Naive thymus-derived CD4-positive, alpha-beta T cell (primary cell): ENCODE measurements at regions not wholly inside any gene's neighbourhood (a gene's known extent, or its start where the extent isn't known, plus 50 kb on each side); places are given as distances from the start of the nearest gene placed in this dataset.

ENCODE experiments used
- ATAC-seq: fragments of 150-1000 bp; cut with Tn5 transposase; 2 replicates; pipeline ENCODE4 v1.10.0; 2021; ENCODE audit warnings: mild to moderate bottlenecking, moderate library complexity
- CTCF ChIA-PET: fragments of 350-600 bp; sonication (Branson Sonifier 250); formaldehyde crosslinking; loops from one replicate; lab custom pipeline; 2021; ENCODE audit warnings: antibody characterized with exemption; lab: Charles Lee
- POLR2A ChIA-PET: fragments of 350-600 bp; sonication (Branson Sonifier 250); formaldehyde crosslinking; loops from one replicate; lab custom pipeline; 2021; ENCODE audit warnings: antibody characterized with exemption, inconsistent platforms; lab: Charles Lee
- DNase-seq, 9 donors: peaks; one replicate each; pipeline versions ENCODE4 v3.0.0 to v3.0.0-alpha.2; 2020 to 2022; ENCODE audit warnings: mixed read lengths in 1 of 9
- H3K27ac ChIP-seq: one replicate; pipeline ENCODE4 v1.7.0; 2013; ENCODE audit warnings: mild to moderate bottlenecking, low read depth, low read length, moderate library complexity
- H3K27me3 ChIP-seq, 2 donors: one replicate each; pipeline ENCODE4 v1.7.0; 2013; ENCODE audit warnings: low read length in 2 of 2, mild to moderate bottlenecking in 2 of 2, moderate library complexity in 2 of 2; ENCODE audit not compliant: control insufficient read depth in 2 of 2, insufficient read depth in 2 of 2
- H3K36me3 ChIP-seq, 3 experiments: 1 replicate in 2 of 3; 2 replicates in 1 of 3; pipeline ENCODE4 v1.7.0; 2013; ENCODE audit warnings: low read length in 3 of 3, mild to moderate bottlenecking in 3 of 3, moderate library complexity in 1 of 3; ENCODE audit not compliant: insufficient read depth in 3 of 3, control insufficient read depth in 2 of 3
- H3K4me1 ChIP-seq, 2 donors: one replicate each; pipeline ENCODE4 v1.7.0; 2013; ENCODE audit warnings: low read length in 2 of 2, mild to moderate bottlenecking in 2 of 2, moderate library complexity in 1 of 2; ENCODE audit not compliant: control insufficient read depth in 2 of 2, insufficient read depth in 2 of 2
- H3K4me3 ChIP-seq: 2 replicates; pipeline ENCODE4 v1.7.0; 2013; ENCODE audit warnings: mild to moderate bottlenecking, low read length
- H3K9me3 ChIP-seq, 3 experiments: 1 replicate in 2 of 3; 2 replicates in 1 of 3; pipeline ENCODE4 v1.7.0; 2013; ENCODE audit warnings: low read length in 3 of 3; ENCODE audit not compliant: control insufficient read depth in 2 of 3
- H3K27ac Mint-ChIP-seq, 9 donors: one replicate each; pipeline ENCODE4 v1.8.0; 2020 to 2022; ENCODE audit warnings: mixed read lengths in 9 of 9, mild to moderate bottlenecking in 8 of 9, moderate library complexity in 5 of 9, inconsistent platforms in 2 of 9
- H3K27me3 Mint-ChIP-seq, 5 donors: one replicate each; pipeline ENCODE4 v1.8.0; 2021 to 2022; ENCODE audit warnings: mixed read lengths in 5 of 5, mild to moderate bottlenecking in 1 of 5
- H3K36me3 Mint-ChIP-seq, 5 donors: one replicate each; pipeline ENCODE4 v1.8.0; 2020 to 2022; ENCODE audit warnings: mixed read lengths in 5 of 5, mild to moderate bottlenecking in 3 of 5, inconsistent platforms in 1 of 5
- H3K4me1 Mint-ChIP-seq, 7 donors: one replicate each; pipeline ENCODE4 v1.8.0; 2020 to 2022; ENCODE audit warnings: mixed read lengths in 7 of 7, mild to moderate bottlenecking in 3 of 7, inconsistent platforms in 1 of 7
- H3K4me3 Mint-ChIP-seq, 10 donors: one replicate each; pipeline ENCODE4 v1.8.0; 2020 to 2022; ENCODE audit warnings: mild to moderate bottlenecking in 10 of 10, mixed read lengths in 10 of 10, moderate library complexity in 6 of 10, inconsistent platforms in 2 of 10
- H3K9me3 Mint-ChIP-seq, 11 donors: one replicate each; pipeline ENCODE4 v1.8.0; 2020 to 2022; ENCODE audit warnings: mixed read lengths in 11 of 11, mild to moderate bottlenecking in 4 of 11, inconsistent platforms in 1 of 11, moderate library complexity in 1 of 11
- intact Hi-C, 2 donors: fragments of 100-400 bp; cut with micrococcal nuclease; formaldehyde crosslinking; loops; one replicate each; pipeline ENCODE4 v1.15.1; 2023

DNA sequence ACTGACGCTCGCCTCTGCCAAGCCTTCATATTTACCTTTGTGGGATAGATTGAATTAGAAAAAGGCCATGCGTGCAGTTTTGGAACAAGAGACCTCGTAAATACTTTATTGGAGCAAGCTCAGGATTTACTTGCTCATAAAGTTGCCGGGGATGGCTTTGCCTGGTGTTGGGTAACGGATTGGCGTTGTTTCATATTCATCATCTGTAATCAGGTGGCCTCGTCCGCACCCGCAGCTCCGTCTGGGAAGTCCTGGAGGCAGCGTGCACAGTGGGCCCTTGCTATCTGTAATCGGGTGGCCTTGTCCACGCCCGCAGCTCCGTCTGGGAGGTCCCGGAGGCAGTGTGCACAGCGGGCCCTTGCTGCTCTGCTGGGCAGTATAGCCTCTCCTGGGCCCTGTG, 1209.3 kb downstream of the BRD1 start:
- H3K27me3 ChIP-seq = no peaks in the 10 kb centered on the region
- H3K4me3 ChIP-seq = no peak overlapping the region
- Mint-ChIP-seq H3K4me1 (peaks cover 0 to 1% (median 0%) of the 10 kb centered on the region in 7 donors), H3K27me3 (no peaks in the 10 kb centered on the region), H3K27ac (no peak overlapping the region), H3K9me3 (peaks cover 0 to 3% (median 0%) of the 10 kb centered on the region in 11 donors), H3K4me3 (no peak overlapping the region), H3K36me3 (no peaks in the 10 kb centered on the region)
- no peaks in the 10 kb centered on the region for H3K36me3 ChIP-seq
- no peak overlapping the region for H3K27ac ChIP-seq
- no peaks in the 10 kb centered on the region for H3K4me1 ChIP-seq
- CTCF ChIA-PET = no interaction called here
- intact Hi-C loops = no loop called here
- H3K9me3 ChIP-seq = no peaks in the 10 kb centered on the region
- ATAC-seq (no peak), DNase-seq (no peak)
- POLR2A ChIA-PET = no interaction called here

GRCh38 chr22:48616656-48617055, 1211.0 kb downstream of the BRD1 start:
- H3K27ac Mint-ChIP-seq = no peak overlapping the region
- no peak overlapping the region for H3K4me3 Mint-ChIP-seq
- H3K4me1 Mint-ChIP-seq = no peaks in the 10 kb centered on the region
- H3K36me3 ChIP-seq = no peaks in the 10 kb centered on the region
- H3K9me3 ChIP-seq = no peaks in the 10 kb centered on the region
- no peaks in the 10 kb centered on the region for H3K27me3 ChIP-seq
- ChIA-PET POLR2A (no interaction called here), CTCF (no interaction called here)
- intact Hi-C loops = no loop called here
- H3K9me3 Mint-ChIP-seq = peaks cover 0 to 3% (median 0%) of the 10 kb centered on the region in 11 donors
- H3K27me3 Mint-ChIP-seq = peaks cover 0 to 4% (median 0%) of the 10 kb centered on the region in 5 donors
- no peak overlapping the region for H3K27ac ChIP-seq
- H3K4me1 ChIP-seq = no peaks in the 10 kb centered on the region
- H3K4me3 ChIP-seq = no peak overlapping the region
- no peak for ATAC-seq
- DNase-seq = no peak
- no peaks in the 10 kb centered on the region for H3K36me3 Mint-ChIP-seq

DNA sequence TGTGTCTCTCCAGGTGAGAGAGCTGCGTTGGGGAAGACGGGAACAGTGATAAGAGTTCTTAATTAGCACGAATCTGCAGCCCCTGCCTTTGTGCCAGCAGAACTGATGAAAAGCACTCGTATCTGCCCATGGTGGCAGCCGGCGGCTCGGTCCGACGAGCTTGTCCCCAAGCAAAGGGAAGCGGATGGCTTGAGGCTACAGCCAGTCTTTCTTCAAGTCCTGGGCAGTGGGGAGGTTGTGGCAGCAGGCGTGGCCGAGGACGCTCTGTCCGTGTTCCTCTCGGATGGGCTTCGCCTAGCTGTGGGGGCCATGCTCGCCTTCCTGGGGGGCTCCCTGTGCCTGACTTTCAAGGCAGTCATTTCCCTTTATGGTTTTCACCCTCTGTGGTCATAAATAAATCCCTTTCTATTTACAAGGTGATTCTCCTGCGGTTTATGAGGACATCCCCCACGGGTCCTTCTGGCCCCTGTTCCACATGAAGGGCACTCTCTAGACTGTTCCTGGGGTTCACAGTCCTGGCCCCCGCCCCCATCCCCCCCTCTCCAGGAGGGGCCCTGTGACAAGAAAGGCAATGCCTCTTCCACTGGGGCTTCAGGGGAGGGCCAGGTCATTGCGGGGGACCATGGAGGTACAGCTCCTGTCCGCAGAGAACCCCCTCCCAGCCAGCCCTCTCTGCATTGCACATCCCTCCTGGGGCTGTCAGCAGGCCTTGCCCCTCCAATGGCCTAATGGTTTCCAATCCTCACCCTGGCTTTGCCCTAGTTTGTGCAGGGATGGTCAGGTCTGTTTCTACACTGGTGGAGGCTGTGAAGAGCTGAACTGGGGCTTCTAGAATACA, 1212.3 kb downstream of the BRD1 start:
- H3K27me3 Mint-ChIP-seq = peaks cover 0 to 4% (median 0%) of the 10 kb centered on the region in 5 donors
- Histone ChIP-seq H3K4me1 (no peaks in the 10 kb centered on the region), H3K36me3 (no peaks in the 10 kb centered on the region), H3K27ac (no peak overlapping the region), H3K9me3 (no peaks in the 10 kb centered on the region), H3K27me3 (no peaks in the 10 kb centered on the region), H3K4me3 (no peak overlapping the region)
- no peak overlapping the region for H3K4me3 Mint-ChIP-seq
- H3K4me1 Mint-ChIP-seq = no peaks in the 10 kb centered on the region
- no peaks in the 10 kb centered on the region for H3K9me3 Mint-ChIP-seq
- ChIA-PET CTCF (no interaction called here), POLR2A (no interaction called here)
- DNase-seq (no peak), ATAC-seq (no peak)
- intact Hi-C loops = no loop called here
- no peak overlapping the region for H3K27ac Mint-ChIP-seq
- no peaks in the 10 kb centered on the region for H3K36me3 Mint-ChIP-seq

- Histone ChIP-seq H3K4me3 (no peak overlapping the region), H3K27ac (no peak overlapping the region), H3K36me3 (no peaks in the 10 kb centered on the region), H3K4me1 (no peaks in the 10 kb centered on the region), H3K9me3 (no peaks in the 10 kb centered on the region), H3K27me3 (no peaks in the 10 kb centered on the region)
- no peak overlapping the region for H3K27ac Mint-ChIP-seq
- H3K27me3 Mint-ChIP-seq = peaks cover 0 to 4% (median 0%) of the 10 kb centered on the region in 5 donors
- POLR2A ChIA-PET = no interaction called here
- ATAC-seq (no peak), DNase-seq (no peak)
- H3K9me3 Mint-ChIP-seq = peaks cover 0 to 1% (median 0%) of the 10 kb centered on the region in 11 donors
- CTCF ChIA-PET = no interaction called here
- intact Hi-C loops = no loop called here
- H3K4me1 Mint-ChIP-seq = no peaks in the 10 kb centered on the region
- H3K36me3 Mint-ChIP-seq = no peaks in the 10 kb centered on the region
- H3K4me3 Mint-ChIP-seq = no peak overlapping the region
Observed at GRCh38 chr22:48613566-48614200, 1214.0 kb downstream of the BRD1 start.

- Mint-ChIP-seq H3K36me3 (peaks cover 0 to 4% (median 0%) of the 10 kb centered on the region in 5 donors), H3K27ac (no peak overlapping the region), H3K4me1 (no peaks in the 10 kb centered on the region), H3K4me3 (no peak overlapping the region), H3K9me3 (peaks cover 0 to 5% (median 0%) of the 10 kb centered on the region in 11 donors), H3K27me3 (peaks cover 0 to 4% (median 0%) of the 10 kb centered on the region in 5 donors)
- Histone ChIP-seq H3K4me3 (no peak overlapping the region), H3K36me3 (no peaks in the 10 kb centered on the region), H3K27me3 (no peaks in the 10 kb centered on the region), H3K27ac (no peak overlapping the region), H3K4me1 (no peaks in the 10 kb centered on the region), H3K9me3 (no peaks in the 10 kb centered on the region)
- intact Hi-C loops = no loop called here
- ATAC-seq (no peak), DNase-seq (no peak)
- POLR2A ChIA-PET = no interaction called here
- CTCF ChIA-PET = no interaction called here
Observed at GRCh38 chr22:48612077-48612995, 1215.3 kb downstream of the BRD1 start.

DNA sequence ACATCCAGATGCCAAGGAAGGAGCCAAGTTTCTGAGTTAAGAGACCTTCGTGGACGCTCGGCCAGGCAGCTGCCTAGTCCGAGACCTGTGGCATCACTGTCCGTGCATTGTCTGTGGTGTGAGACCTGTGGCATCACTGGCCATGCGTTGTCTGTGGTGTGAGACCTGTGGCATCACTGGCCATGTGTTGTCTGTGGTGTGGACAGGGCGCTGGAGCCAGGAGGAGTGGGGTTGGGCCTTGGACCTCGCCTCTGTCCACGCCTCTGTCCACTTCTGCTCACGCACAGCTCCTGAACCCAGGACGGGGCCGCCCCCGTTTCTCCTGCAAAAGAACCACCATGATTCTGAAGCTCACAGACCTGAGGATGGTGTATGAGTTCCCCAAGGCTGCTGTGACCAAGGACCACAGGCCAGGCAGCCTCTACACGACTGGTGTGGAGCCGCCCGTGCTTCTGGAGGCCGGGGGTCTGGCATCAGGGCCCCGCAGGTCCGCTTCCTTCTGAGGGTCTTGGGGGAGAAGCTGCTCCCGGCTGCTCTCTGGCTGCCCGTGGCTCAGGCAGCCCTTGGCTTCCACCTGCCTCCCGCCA, 1218.3 kb downstream of the BRD1 start:
- Mint-ChIP-seq H3K27me3 (peaks cover 0 to 4% (median 0%) of the 10 kb centered on the region in 5 donors), H3K9me3 (peaks cover 0 to 17% (median 6%) of the 10 kb centered on the region in 11 donors), H3K27ac (no peak overlapping the region), H3K36me3 (peaks cover 0 to 4% (median 0%) of the 10 kb centered on the region in 5 donors), H3K4me1 (no peaks in the 10 kb centered on the region), H3K4me3 (no peak overlapping the region)
- POLR2A ChIA-PET = no interaction called here
- ATAC-seq (no peak), DNase-seq (no peak)
- Histone ChIP-seq H3K4me1 (no peaks in the 10 kb centered on the region), H3K27ac (no peak overlapping the region), H3K36me3 (no peaks in the 10 kb centered on the region), H3K9me3 (no peaks in the 10 kb centered on the region), H3K27me3 (no peaks in the 10 kb centered on the region), H3K4me3 (no peak overlapping the region)
- CTCF ChIA-PET = no interaction called here
- intact Hi-C loops = no loop called here
